Keratinocyte (primary cell): ENCODE measurements at regions not wholly inside any gene's neighbourhood (a gene's known extent, or its start where the extent isn't known, plus 50 kb on each side); places are given as distances from the start of the nearest gene placed in this dataset.

Experiments
- DNase-seq: peaks from one replicate; pipeline ENCODE4 v3.0.0-alpha.2; 2011; ENCODE audit warnings: low read depth, missing footprints, low spot score
- FAIRE-seq: peaks from 2 replicates; lab custom pipeline; 2011; peaks lifted over from hg19 to GRCh38; lab: Jason Lieb, UNC
- H2AFZ ChIP-seq: 2 replicates; pipeline ENCODE4 v1.6.0; 2012; ENCODE audit warnings: low read length, control low read depth, inconsistent platforms; ENCODE audit not compliant: control insufficient read depth
- H3K27ac ChIP-seq: 2 replicates; pipeline ENCODE4 v1.5.1; 2011; ENCODE audit warnings: low read length; ENCODE audit not compliant: control insufficient read depth, insufficient read depth
- H3K27me3 ChIP-seq: 3 replicates; pipeline ENCODE4 v1.6.0; 2011; ENCODE audit warnings: low read length; ENCODE audit not compliant: control insufficient read depth, insufficient read depth; ENCODE audit errors: extremely low read depth
- H3K36me3 ChIP-seq, 2 experiments: 2 replicates in 1 of 2; 3 replicates in 1 of 2; pipeline ENCODE4 v1.5.1; 2011; ENCODE audit warnings: low read length in 2 of 2, mild to moderate bottlenecking in 1 of 2; ENCODE audit not compliant: control insufficient read depth in 2 of 2, insufficient read depth in 2 of 2; ENCODE audit errors: extremely low read depth in 1 of 2
- H3K4me1 ChIP-seq: 3 replicates; pipeline ENCODE4 v1.5.1; 2011; ENCODE audit warnings: low read length; ENCODE audit not compliant: control insufficient read depth, insufficient read depth; ENCODE audit errors: extremely low read depth
- H3K4me2 ChIP-seq: 3 replicates; pipeline ENCODE4 v1.6.0; 2011; ENCODE audit warnings: low read depth, low read length; ENCODE audit not compliant: control insufficient read depth, insufficient read depth; ENCODE audit errors: extremely low read depth
- H3K4me3 ChIP-seq, 3 experiments: fragments of 200-600 bp in 1 of 3; sonication (generic) in 1 of 3; 2 replicates in 2 of 3; 3 replicates in 1 of 3; pipeline ENCODE4 v1.5.1; 2011 to 2016; ENCODE audit warnings: low read length in 3 of 3, mild to moderate bottlenecking in 3 of 3, control low read depth in 2 of 3, inconsistent platforms in 1 of 3, low read depth in 1 of 3, mixed read lengths in 1 of 3, mixed run types in 1 of 3, moderate library complexity in 1 of 3; ENCODE audit not compliant: control insufficient read depth in 2 of 3, insufficient read depth in 2 of 3; ENCODE audit errors: extremely low read depth in 1 of 3
- H3K79me2 ChIP-seq: 2 replicates; pipeline ENCODE4 v1.6.0; 2012; ENCODE audit warnings: low read length; ENCODE audit not compliant: control insufficient read depth, insufficient read depth
- H3K9ac ChIP-seq: 3 replicates; pipeline ENCODE4 v1.6.0; 2011; ENCODE audit warnings: low read length; ENCODE audit not compliant: control insufficient read depth, insufficient read depth; ENCODE audit errors: extremely low read depth
- H3K9me1 ChIP-seq: 3 replicates; pipeline ENCODE4 v1.6.0; 2011; ENCODE audit warnings: low read length; ENCODE audit not compliant: control insufficient read depth, insufficient read depth; ENCODE audit errors: extremely low read depth
- H3K9me3 ChIP-seq: 2 replicates; pipeline ENCODE4 v1.5.1; 2012; ENCODE audit warnings: low read depth, low read length; ENCODE audit not compliant: control insufficient read depth
- H4K20me1 ChIP-seq: 3 replicates; pipeline ENCODE4 v1.6.0; 2011; ENCODE audit warnings: low read length; ENCODE audit not compliant: control insufficient read depth, insufficient read depth; ENCODE audit errors: extremely low read depth
- EZH2 ChIP-seq: IDR thresholded peaks from one replicate; pipeline ENCODE4 v1.6.1; 2012; ENCODE audit warnings: inconsistent platforms, mild to moderate bottlenecking, low read length, moderate library complexity
- dilution Hi-C: fragments of 300-500 bp; cut with MboI; formaldehyde crosslinking; loops from one replicate; pipeline ENCODE4 v1.7.0; 2020; ENCODE audit warnings: low sequenced_read_pairs; ENCODE audit not compliant: extremely low pct_ligation_motif_present
- TF ChIP-seq, protein P1 (sequence below), 3 experiments: IDR thresholded peaks in 1 of 3; conservative IDR thresholded peaks in 1 of 3; optimal IDR thresholded peaks in 1 of 3; 2 replicates in 2 of 3; 3 replicates in 1 of 3; pipeline versions ENCODE3 to v1.5.1; 2011; ENCODE audit warnings: low read length in 3 of 3, mild to moderate bottlenecking in 3 of 3, moderate library complexity in 2 of 3, control low read depth in 1 of 3, inconsistent platforms in 1 of 3; ENCODE audit not compliant: insufficient read depth in 2 of 3; ENCODE audit errors: extremely low read depth in 1 of 3

DNA sequence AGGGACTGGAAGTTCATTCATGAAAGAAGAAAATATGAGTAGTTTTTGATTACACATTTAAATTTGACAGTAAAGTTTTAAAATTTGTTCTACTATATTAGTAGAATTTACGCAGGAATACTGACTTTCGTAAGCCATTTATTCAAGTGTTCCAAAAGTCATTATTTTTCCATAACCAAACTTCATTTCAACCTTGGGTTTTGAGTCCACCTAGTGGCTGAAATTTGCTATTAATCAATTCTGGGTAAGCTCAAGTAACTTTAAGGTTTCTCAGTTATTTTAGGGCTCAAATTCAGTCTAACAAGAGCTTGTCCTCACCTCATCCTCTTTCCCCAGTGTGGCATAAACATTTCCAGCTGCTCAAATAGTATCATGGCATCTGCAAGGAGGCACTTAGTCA is 175.4 kb downstream of the SH3BGRL start:
- H3K27ac ChIP-seq: no peak overlapping the region
- H3K9me3 ChIP-seq: no peaks in the 10 kb centered on the region
- TF ChIP-seq, protein P1, sequence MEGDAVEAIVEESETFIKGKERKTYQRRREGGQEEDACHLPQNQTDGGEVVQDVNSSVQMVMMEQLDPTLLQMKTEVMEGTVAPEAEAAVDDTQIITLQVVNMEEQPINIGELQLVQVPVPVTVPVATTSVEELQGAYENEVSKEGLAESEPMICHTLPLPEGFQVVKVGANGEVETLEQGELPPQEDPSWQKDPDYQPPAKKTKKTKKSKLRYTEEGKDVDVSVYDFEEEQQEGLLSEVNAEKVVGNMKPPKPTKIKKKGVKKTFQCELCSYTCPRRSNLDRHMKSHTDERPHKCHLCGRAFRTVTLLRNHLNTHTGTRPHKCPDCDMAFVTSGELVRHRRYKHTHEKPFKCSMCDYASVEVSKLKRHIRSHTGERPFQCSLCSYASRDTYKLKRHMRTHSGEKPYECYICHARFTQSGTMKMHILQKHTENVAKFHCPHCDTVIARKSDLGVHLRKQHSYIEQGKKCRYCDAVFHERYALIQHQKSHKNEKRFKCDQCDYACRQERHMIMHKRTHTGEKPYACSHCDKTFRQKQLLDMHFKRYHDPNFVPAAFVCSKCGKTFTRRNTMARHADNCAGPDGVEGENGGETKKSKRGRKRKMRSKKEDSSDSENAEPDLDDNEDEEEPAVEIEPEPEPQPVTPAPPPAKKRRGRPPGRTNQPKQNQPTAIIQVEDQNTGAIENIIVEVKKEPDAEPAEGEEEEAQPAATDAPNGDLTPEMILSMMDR (optimal IDR thresholded peaks at IDR 0.05 in 1 of 3, IDR thresholded peaks at IDR 0.05 in 1 of 3, conservative IDR thresholded peaks at IDR 0.05 in 1 of 3; ENCODE audit: extremely low read depth in 1 of 3, insufficient read depth in 2 of 3, low read length in 3 of 3): peak in 2 of 3 experiments; percentile 31 to 62
- TF ChIP-seq EZH2: no peak
- FAIRE-seq (no peak), DNase-seq (no peak)
- no peaks in the 10 kb centered on the region for H3K79me2 ChIP-seq
- no peaks in the 10 kb centered on the region for H3K9me1 ChIP-seq
- no peak overlapping the region for H3K9ac ChIP-seq
- H3K36me3 ChIP-seq: no peaks in the 10 kb centered on the region
- H3K4me2 ChIP-seq: no peak overlapping the region
- no peak overlapping the region for H2AFZ ChIP-seq
- no peak overlapping the region for H3K4me3 ChIP-seq
- dilution Hi-C loops: no loop called here
- no peaks in the 10 kb centered on the region for H3K27me3 ChIP-seq
- H3K4me1 ChIP-seq: no peaks in the 10 kb centered on the region
- H4K20me1 ChIP-seq: no peaks in the 10 kb centered on the region

DNA sequence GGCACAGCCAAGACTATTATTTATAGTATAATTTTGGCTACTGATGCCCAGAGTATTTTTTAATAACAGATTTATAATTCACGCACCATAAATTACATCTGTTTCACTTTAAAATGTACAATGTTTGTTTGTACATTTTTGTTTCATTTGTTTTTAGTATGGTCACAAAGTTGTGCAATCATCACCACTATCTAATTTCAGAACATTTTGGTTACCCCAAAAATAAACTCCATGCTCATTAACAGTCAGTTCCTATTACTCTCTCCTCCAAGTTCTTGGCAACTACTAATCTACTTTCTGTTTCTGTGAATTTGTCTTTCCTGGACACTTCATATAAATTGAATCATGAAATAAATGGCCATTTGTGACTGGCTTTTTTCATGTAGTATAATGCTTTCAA is 176.7 kb downstream of the SH3BGRL start:
- H4K20me1 ChIP-seq: no peaks in the 10 kb centered on the region
- no peak overlapping the region for H2AFZ ChIP-seq
- no peak overlapping the region for H3K4me3 ChIP-seq
- no peaks in the 10 kb centered on the region for H3K4me1 ChIP-seq
- DNase-seq (no peak), FAIRE-seq (no peak)
- no peaks in the 10 kb centered on the region for H3K9me3 ChIP-seq
- no peak overlapping the region for H3K27ac ChIP-seq
- no peak overlapping the region for H3K9ac ChIP-seq
- no peak for TF ChIP-seq EZH2
- TF ChIP-seq, protein P1 (optimal IDR thresholded peaks at IDR 0.05 in 1 of 3, IDR thresholded peaks at IDR 0.05 in 1 of 3, conservative IDR thresholded peaks at IDR 0.05 in 1 of 3; ENCODE audit: extremely low read depth in 1 of 3, insufficient read depth in 2 of 3, low read length in 3 of 3): no peak
- no peak overlapping the region for H3K4me2 ChIP-seq
- H3K79me2 ChIP-seq: no peaks in the 10 kb centered on the region
- dilution Hi-C loops: no loop called here
- H3K27me3 ChIP-seq: no peaks in the 10 kb centered on the region
- H3K36me3 ChIP-seq: no peaks in the 10 kb centered on the region
- no peaks in the 10 kb centered on the region for H3K9me1 ChIP-seq
